HepG2 (cell line): ENCODE measurements at regions not wholly inside any gene's neighbourhood (a gene's known extent, or its start where the extent isn't known, plus 50 kb on each side); places are given as distances from the start of the nearest gene placed in this dataset.

ENCODE experiments used
- CBX5 ChIP-seq: sonication (generic); formaldehyde crosslinking; IDR thresholded peaks from 2 replicates; pipeline ENCODE4 v1.4.0; 2020; ENCODE audit warnings: missing genetic modification reagents, borderline replicate concordance
- SAFB2 ChIP-seq: sonication (generic); formaldehyde crosslinking; IDR thresholded peaks from 2 replicates; pipeline ENCODE4 v1.5.1; 2020; ENCODE audit warnings: missing genetic modification reagents, low read depth, mild to moderate bottlenecking, borderline replicate concordance
- ZNF143 ChIP-seq: sonication (generic); formaldehyde crosslinking; IDR thresholded peaks from 2 replicates; pipeline ENCODE4 v1.4.0; 2020; ENCODE audit warnings: missing genetic modification reagents
- ZNF331 ChIP-seq: sonication (generic); formaldehyde crosslinking; IDR thresholded peaks from 2 replicates; pipeline ENCODE4 v1.4.0; 2020; ENCODE audit warnings: missing genetic modification reagents

GRCh38 chr13:21849323-21849722 lies 178.4 kb downstream of the FGF9 start:
- TF ChIP-seq ZNF143 (no peak), CBX5 (CRISPR knock-in tag) (no peak), ZNF331 (no peak), SAFB2 (no peak)
